Mesodermal cell (in vitro differentiated cells): ENCODE measurements at regions not wholly inside any gene's neighbourhood (a gene's known extent, or its start where the extent isn't known, plus 50 kb on each side); places are given as distances from the start of the nearest gene placed in this dataset.

Source experiments
- H3K27ac ChIP-seq: 2 replicates; pipeline ENCODE4 v1.7.0; 2013; ENCODE audit warnings: mild to moderate bottlenecking, low read depth, low read length, moderate library complexity; ENCODE audit not compliant: severe bottlenecking
- H3K36me3 ChIP-seq: 2 replicates; pipeline ENCODE4 v1.7.1; 2013; ENCODE audit warnings: mild to moderate bottlenecking, low read length, moderate library complexity; ENCODE audit not compliant: control insufficient read depth, insufficient read depth
- H3K4me1 ChIP-seq: one replicate; pipeline ENCODE4 v1.7.1; 2013; ENCODE audit warnings: mild to moderate bottlenecking, low read length; ENCODE audit not compliant: insufficient read depth, control insufficient read depth, poor library complexity, severe bottlenecking
- H3K4me3 ChIP-seq: 2 replicates; pipeline ENCODE4 v1.7.0; 2013; ENCODE audit warnings: low read length, control low read depth, mild to moderate bottlenecking; ENCODE audit not compliant: insufficient read depth, poor library complexity, severe bottlenecking; ENCODE audit errors: extremely low read depth
- H3K9me3 ChIP-seq: 2 replicates; pipeline ENCODE4 v1.7.1; 2013; ENCODE audit warnings: mild to moderate bottlenecking, low read length, moderate library complexity; ENCODE audit not compliant: control insufficient read depth
- WGBS, 2 experiments: methylation state at CpG; one replicate each; pipeline ENCODE4 v1.1.5; 2013; ENCODE audit warnings: missing lambda C conversion rate in 2 of 2; ENCODE audit not compliant: insufficient coverage in 2 of 2; 5-methylcytosine and 5-hydroxymethylcytosine counted together

DNA sequence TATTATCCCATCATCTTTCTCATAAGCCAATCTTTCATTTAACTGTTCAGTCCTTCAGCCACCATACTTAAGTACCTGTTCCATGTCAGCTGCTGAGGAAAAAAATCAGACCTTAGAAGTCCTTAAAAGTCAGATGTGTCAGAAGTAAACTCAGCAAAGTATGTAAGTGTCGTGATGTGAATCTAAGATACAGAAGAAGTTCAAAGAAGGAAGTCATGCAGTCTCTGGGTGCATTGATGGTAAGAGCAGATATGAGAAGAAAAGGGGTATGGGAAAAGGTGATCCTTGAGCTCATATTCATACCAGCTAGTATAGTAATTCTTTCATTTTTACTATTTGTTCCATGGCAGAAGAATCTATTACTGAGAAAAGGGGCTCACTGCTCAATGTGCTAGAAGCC, 259.4 kb upstream of the CD180 start:
- Histone ChIP-seq H3K4me1 (no peaks in the 10 kb centered on the region), H3K36me3 (no peaks in the 10 kb centered on the region), H3K9me3 (no peaks in the 10 kb centered on the region), H3K4me3 (no peak overlapping the region), H3K27ac (no peak overlapping the region)
- WGBS, 2 experiments = 100% methylated on average over 1 of the region's 1 CpG

DNA sequence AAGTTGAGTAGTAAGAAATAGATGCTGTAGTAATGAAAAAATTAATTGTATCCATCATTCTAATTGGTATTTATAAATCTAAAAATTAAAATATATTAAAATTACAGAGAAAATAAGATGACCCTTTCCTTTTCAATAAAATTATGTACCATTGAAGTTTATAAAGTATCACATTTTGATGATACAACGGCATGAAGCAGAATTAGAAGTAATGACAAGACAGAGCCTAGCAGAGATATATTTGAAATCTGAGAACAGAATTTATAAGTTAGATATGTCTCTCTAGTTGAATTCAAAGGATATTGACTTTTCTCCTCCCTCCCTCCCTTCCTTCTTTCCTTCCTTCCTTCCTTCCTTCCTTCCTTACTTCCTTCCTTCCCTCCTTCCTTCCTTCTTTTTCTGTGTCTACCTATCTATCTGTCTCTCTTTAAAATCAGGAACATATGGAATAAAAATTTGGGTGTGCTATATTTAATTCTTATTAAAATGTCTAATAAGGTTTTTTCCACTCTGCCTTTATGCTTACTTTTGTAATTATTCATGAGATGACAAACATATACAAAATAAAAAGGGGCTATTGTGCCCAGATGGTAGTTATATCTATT, 258.5 kb upstream of the CD180 start:
- H3K36me3 ChIP-seq = no peaks in the 10 kb centered on the region
- H3K9me3 ChIP-seq = no peaks in the 10 kb centered on the region
- no peak overlapping the region for H3K27ac ChIP-seq
- no peak overlapping the region for H3K4me3 ChIP-seq
- no peaks in the 10 kb centered on the region for H3K4me1 ChIP-seq
- no CpG with 5 or more reads among the region's 1 CpG for WGBS, 2 experiments

DNA sequence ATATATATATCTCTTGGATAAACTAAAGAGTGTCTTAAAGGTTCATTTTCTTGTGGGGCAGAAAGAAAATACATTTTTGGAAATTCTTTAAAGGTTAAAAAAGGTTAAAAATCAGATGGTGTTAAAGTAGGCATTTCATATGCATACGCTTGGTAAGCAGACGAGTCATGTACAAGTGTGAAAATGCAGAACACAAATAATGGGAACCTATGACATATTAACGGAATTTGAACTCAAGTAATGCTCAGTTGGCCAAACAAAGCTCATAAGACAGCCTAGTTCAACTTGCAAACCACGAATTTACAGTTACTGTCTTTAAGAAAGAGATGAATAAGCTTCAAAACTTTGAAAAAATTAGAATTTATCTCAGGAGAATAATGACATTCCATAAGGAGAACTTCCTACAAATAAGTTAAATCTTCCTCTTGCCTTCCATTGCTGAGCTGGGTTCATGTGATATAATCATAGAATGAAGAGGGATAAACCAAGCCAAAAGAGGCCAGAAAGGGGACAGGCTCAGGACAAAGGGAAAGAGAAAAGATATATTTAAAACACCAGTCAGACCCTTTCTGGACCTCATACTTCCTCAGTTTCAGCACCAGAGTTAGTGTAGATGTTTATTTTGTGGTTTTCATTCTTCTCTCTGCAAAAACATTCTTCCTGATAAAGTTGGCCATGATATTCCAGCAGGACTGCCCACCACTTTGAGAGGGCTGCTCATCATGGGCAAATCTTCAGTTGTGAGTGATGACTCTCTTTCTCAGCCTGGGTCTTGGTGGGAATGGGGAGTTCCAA, 256.7 kb upstream of the CD180 start:
- Histone ChIP-seq H3K4me1 (no peaks in the 10 kb centered on the region), H3K9me3 (no peaks in the 10 kb centered on the region), H3K4me3 (no peak overlapping the region), H3K36me3 (no peaks in the 10 kb centered on the region), H3K27ac (no peak overlapping the region)
- WGBS, 2 experiments = 90 to 98% methylated on average over 3 of the region's 4 CpGs

- 90 to 100% methylated on average over 1 to 2 of the region's 3 CpGs for WGBS, 2 experiments
These were observed 255.2 kb upstream of the CD180 start for GRCh38 chr5:67451640-67452279.

DNA sequence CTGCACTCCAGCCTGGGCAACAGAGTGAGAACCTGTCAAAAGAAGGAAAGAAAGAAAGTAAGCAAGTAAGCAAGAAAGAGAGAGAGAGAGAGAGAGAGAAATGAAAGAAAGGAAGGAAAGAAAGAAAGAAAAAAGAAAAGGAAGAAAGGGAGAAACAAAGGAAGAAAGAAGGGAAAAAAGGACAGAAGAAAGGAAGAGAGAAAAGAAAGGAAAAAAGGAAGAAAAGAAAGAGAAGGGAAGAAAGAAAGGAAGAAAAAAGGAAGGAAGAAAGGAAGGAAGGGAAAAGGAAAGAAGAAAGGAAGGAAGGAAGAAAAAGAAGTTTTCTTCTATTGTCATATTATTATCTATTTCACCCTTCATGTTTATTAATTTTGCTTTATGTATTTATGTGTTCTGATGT, 251.1 kb upstream of the CD180 start:
- H3K27ac ChIP-seq = no peak overlapping the region
- H3K36me3 ChIP-seq = no peaks in the 10 kb centered on the region
- no peaks in the 10 kb centered on the region for H3K4me1 ChIP-seq
- no peak overlapping the region for H3K4me3 ChIP-seq
- H3K9me3 ChIP-seq = no peaks in the 10 kb centered on the region

More at GRCh38 chr5:67451640-67452279, 255.2 kb upstream of the CD180 start:
- H3K4me1 ChIP-seq = no peaks in the 10 kb centered on the region
- no peaks in the 10 kb centered on the region for H3K36me3 ChIP-seq
- no peaks in the 10 kb centered on the region for H3K9me3 ChIP-seq
- no peak overlapping the region for H3K27ac ChIP-seq
- no peak overlapping the region for H3K4me3 ChIP-seq

DNA sequence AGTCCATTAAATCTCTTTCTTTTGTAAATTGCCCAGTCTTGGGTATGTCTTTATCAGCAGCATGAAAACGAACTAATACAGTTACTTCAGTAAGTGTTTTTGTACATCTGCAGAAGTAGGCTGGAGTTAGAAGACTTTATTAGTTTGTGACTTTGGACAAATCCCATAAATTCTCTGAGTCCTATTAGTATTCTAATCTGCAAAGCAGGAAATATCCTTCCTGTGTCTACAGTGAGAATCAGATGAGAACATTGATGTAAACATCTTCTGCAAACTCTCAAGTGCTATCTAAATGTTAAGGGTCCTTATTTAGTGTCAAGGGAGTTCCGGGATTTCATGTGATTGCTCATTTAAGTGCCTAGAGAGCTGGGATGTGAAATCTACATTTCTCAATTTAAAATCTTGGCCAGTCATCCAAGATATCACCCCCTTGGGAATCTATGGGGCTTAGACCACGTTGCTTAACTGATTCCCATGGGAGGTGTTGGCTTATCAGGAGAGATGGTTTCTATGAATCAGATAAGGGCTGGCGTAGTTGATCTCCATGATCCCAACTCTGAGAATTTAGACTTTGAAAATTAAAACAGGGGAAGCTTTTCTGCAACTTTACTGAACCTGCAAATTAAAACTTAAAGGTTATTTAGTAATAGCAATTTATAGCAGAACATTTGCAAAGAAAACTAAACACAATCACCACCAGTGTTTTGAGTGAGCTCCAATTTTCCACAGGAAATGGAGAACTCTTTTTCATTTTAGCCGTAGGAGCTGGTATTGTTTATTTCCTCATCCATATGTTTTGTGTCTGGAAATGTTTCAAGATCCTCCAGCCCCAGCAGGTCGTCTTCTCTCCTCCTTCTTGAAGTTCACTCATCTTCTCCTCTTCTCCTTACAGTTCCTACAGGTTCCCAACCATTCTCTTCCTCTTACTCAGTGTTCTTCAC, 241.6 kb upstream of the CD180 start:
- no peaks in the 10 kb centered on the region for H3K4me1 ChIP-seq
- no peak overlapping the region for H3K4me3 ChIP-seq
- WGBS, 2 experiments = 69 to 75% methylated on average over 2 to 3 of the region's 6 CpGs
- no peak overlapping the region for H3K27ac ChIP-seq
- H3K9me3 ChIP-seq = no peaks in the 10 kb centered on the region
- H3K36me3 ChIP-seq = no peaks in the 10 kb centered on the region

- Histone ChIP-seq H3K4me3 (no peak overlapping the region), H3K27ac (no peak overlapping the region), H3K4me1 (no peaks in the 10 kb centered on the region), H3K36me3 (no peaks in the 10 kb centered on the region), H3K9me3 (no peaks in the 10 kb centered on the region)
- WGBS, 2 experiments = 86 to 92% methylated on average over 1 of the region's 2 CpGs
These were observed 238.4 kb upstream of the CD180 start for GRCh38 chr5:67435032-67435431.

DNA sequence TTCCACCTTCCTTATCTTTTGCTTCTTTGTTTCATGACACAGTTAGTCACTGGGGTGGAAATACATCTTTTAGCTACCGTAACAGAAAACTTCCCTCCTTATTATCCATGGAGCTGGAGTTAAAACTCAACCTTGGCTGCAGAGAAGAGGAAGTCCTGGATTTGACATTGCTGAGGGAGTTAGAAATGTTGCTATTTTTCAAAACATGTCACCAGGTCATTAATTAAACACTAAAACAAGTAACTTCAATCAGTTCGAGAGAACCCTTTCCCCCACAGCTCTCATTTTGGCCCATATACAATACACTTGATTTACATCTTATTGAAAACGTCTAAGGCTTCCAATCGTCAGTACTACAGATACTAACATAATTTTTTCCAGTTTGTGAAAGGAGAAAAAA, 237.9 kb upstream of the CD180 start:
- Histone ChIP-seq H3K36me3 (no peaks in the 10 kb centered on the region), H3K9me3 (no peaks in the 10 kb centered on the region), H3K4me1 (no peaks in the 10 kb centered on the region), H3K27ac (no peak overlapping the region), H3K4me3 (no peak overlapping the region)
- WGBS, 2 experiments = 83 to 100% methylated on average over 1 of the region's 4 CpGs

DNA sequence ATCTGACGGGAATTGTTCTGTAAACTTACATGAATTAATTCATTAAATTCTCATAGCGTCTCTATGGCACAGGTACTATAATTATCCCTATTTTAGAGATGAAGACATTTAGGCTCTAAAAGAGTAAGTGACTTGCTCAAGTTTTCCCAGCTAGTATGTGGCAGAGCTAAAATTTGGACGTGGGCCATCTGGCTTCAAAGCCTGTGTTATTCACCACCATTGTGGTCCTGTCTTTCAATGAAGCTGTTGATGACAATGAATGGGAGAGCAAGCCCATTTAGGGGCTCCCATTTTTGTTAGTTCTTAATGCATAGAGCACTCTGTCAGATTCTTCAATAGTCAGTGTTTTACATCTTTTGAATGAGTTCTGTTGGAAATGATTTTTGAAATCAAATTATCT, 236.0 kb upstream of the CD180 start:
- H3K4me3 ChIP-seq = no peak overlapping the region
- H3K4me1 ChIP-seq = no peaks in the 10 kb centered on the region
- 91% methylated on average over 1 of the region's 3 CpGs; no CpG with 5 or more reads in 1 of the 2 experiments for WGBS, 2 experiments
- no peaks in the 10 kb centered on the region for H3K9me3 ChIP-seq
- H3K36me3 ChIP-seq = no peaks in the 10 kb centered on the region
- no peak overlapping the region for H3K27ac ChIP-seq

- no peaks in the 10 kb centered on the region for H3K9me3 ChIP-seq
- H3K27ac ChIP-seq = no peak overlapping the region
- H3K4me3 ChIP-seq = no peak overlapping the region
- WGBS, 2 experiments = 83% methylated on average over 1 to 2 of the region's 4 CpGs
- no peaks in the 10 kb centered on the region for H3K4me1 ChIP-seq
- H3K36me3 ChIP-seq = no peaks in the 10 kb centered on the region
These were observed 234.6 kb upstream of the CD180 start for GRCh38 chr5:67431191-67431590.
